NB4 (cell line): ENCODE measurements at regions not wholly inside any gene's neighbourhood (a gene's known extent, or its start where the extent isn't known, plus 50 kb on each side); places are given as distances from the start of the nearest gene placed in this dataset.

ENCODE experiments used
- DNase-seq: peaks from one replicate; pipeline ENCODE4 v3.0.0; 2010; ENCODE audit warnings: low read depth
- H3K4me3 ChIP-seq: one replicate; pipeline ENCODE4 v1.5.1; 2011; ENCODE audit warnings: mild to moderate bottlenecking, low read depth, low read length, moderate library complexity
- CTCF ChIP-seq: IDR thresholded peaks from one replicate; pipeline ENCODE4 v1.5.1; 2012; ENCODE audit warnings: low read depth, low read length
- MAX ChIP-seq: IDR thresholded peaks from 2 replicates; pipeline ENCODE4 v1.6.1; 2011; ENCODE audit warnings: low read depth, low read length
- MYC ChIP-seq: IDR thresholded peaks from 2 replicates; pipeline ENCODE4 v1.6.1; 2011; ENCODE audit warnings: low read depth, low read length
- POLR2A ChIP-seq: IDR thresholded peaks from 2 replicates; pipeline ENCODE4 v1.6.1; 2011; ENCODE audit warnings: mild to moderate bottlenecking; ENCODE audit not compliant: insufficient read length; ENCODE audit errors: extremely low read depth

GRCh38 chr19:31604493-31605040, 255.3 kb upstream of the TSHZ3 start:
- DNase-seq, result no peak
- H3K4me3 ChIP-seq, result no peak overlapping the region
- TF ChIP-seq POLR2A (no peak), CTCF (no peak), MAX (no peak), MYC (no peak)

GRCh38 chr19:31610018-31610417, 260.8 kb upstream of the TSHZ3 start:
- H3K4me3 ChIP-seq, result no peak overlapping the region
- TF ChIP-seq POLR2A (no peak), CTCF (no peak), MAX (no peak), MYC (no peak)
- no peak for DNase-seq

GRCh38 chr19:31611046-31611877, 262.0 kb upstream of the TSHZ3 start:
- DNase-seq, result no peak
- TF ChIP-seq MAX (no peak), MYC (no peak), POLR2A (no peak), CTCF (no peak)

GRCh38 chr19:31612873-31613272, 263.6 kb upstream of the TSHZ3 start:
- H3K4me3 ChIP-seq, result no peak overlapping the region
- no peak for DNase-seq
- TF ChIP-seq MYC (no peak), MAX (no peak), POLR2A (no peak), CTCF (no peak)

More at GRCh38 chr19:31611046-31611877, 262.0 kb upstream of the TSHZ3 start:
- no peak overlapping the region for H3K4me3 ChIP-seq

- no peak for TF ChIP-seq POLR2A
- TF ChIP-seq MAX, result no peak
- no peak for TF ChIP-seq CTCF
- no peak for TF ChIP-seq MYC
- no peak for DNase-seq
- no peak overlapping the region for H3K4me3 ChIP-seq
These were observed 264.5 kb upstream of the TSHZ3 start for GRCh38 chr19:31613683-31614219.
